GM21390 (cell line): ENCODE measurements at regions not wholly inside any gene's neighbourhood (a gene's known extent, or its start where the extent isn't known, plus 50 kb on each side); places are given as distances from the start of the nearest gene placed in this dataset.

ENCODE experiments used
- ATAC-seq: cut with Tn5 transposase; IDR thresholded peaks from one replicate; pipeline ENCODE4 v1.9.1; 2021; ENCODE audit not compliant: unreplicated experiment

- no peak for ATAC-seq
These were observed 74.8 kb upstream of the G2E3 start for GRCh38 chr14:30484201-30484600.

GRCh38 chr14:30484976-30485375, 74.0 kb upstream of the G2E3 start:
- no peak for ATAC-seq

- ATAC-seq = no peak
These were observed 62.1 kb upstream of the G2E3 start for GRCh38 chr14:30496852-30497251.

GRCh38 chr14:30499358-30499757, 59.6 kb upstream of the G2E3 start:
- no peak for ATAC-seq

GRCh38 chr14:30500222-30500621, 58.7 kb upstream of the G2E3 start:
- no peak for ATAC-seq

GRCh38 chr14:30507209-30507608, 51.7 kb upstream of the G2E3 start:
- no peak for ATAC-seq
